K562 (cell line): ENCODE measurements at regions not wholly inside any gene's neighbourhood (a gene's known extent, or its start where the extent isn't known, plus 50 kb on each side); places are given as distances from the start of the nearest gene placed in this dataset.
"Not testable (repeated sequence)": the region's sequence is repeated elsewhere in the genome, so short reads cannot be mapped to it uniquely, and the experiment has no call there.

Experiments used
- ATAC-seq: fragments of 200-7000 bp; cut with Tn5 transposase; 3 replicates; pipeline ENCODE4 v1.9.1; 2020; ENCODE audit warnings: moderate library complexity
- BruUV-seq: library from RNA; stranded (reverse); fragments of 400-500 nt; replicated peaks from 2 replicates; lab custom pipeline; 2021; lab: Mats Ljungman, UMichigan
- CTCF ChIA-PET: fragments of 300-600 bp; formaldehyde crosslinking; extraction: SDS; loops from one replicate; lab custom pipeline; 2021; ENCODE audit warnings: low intra/inter-chr PET ratio; lab: Yijun Ruan, JAX
- POLR2A ChIA-PET: fragments of 300-600, 350-650 bp; sonication (Branson Sonifier 250); formaldehyde crosslinking; extraction: SDS; loops from one replicate; lab custom pipeline; 2021; ENCODE audit warnings: antibody characterized with exemption, inconsistent platforms; lab: Yijun Ruan, JAX
- DNase-seq, 4 experiments: peaks; one replicate each; pipeline versions ENCODE4 v3.0.0 to v3.0.0-alpha.2; 2011 to 2018; ENCODE audit warnings: low spot score in 3 of 4, mixed read lengths in 3 of 4; ENCODE audit errors: extremely low read depth in 1 of 4
- FAIRE-seq: peaks from 2 replicates; lab custom pipeline; 2011; peaks lifted over from hg19 to GRCh38; lab: Jason Lieb, UNC
- H2AFZ ChIP-seq: 2 replicates; pipeline ENCODE4 v1.6.0; 2011; ENCODE audit warnings: low read depth, low read length, control low read depth, inconsistent platforms
- H3K27ac ChIP-seq: fragments of 200-600 bp; 3 replicates; pipeline ENCODE4 v1.8.0; 2011; ENCODE audit warnings: low read depth, mild to moderate bottlenecking, control low read depth, inconsistent platforms, low read length, moderate library complexity, mixed read lengths; ENCODE audit errors: extremely low read depth
- H3K27me3 ChIP-seq, 2 experiments: fragments of 300-600 bp in 1 of 2; 2 replicates in 1 of 2; 3 replicates in 1 of 2; pipeline versions ENCODE4 v1.6.0 to v1.8.0; 2011; ENCODE audit warnings: inconsistent platforms in 2 of 2, low read length in 2 of 2, mild to moderate bottlenecking in 1 of 2, mixed read lengths in 1 of 2, moderate library complexity in 1 of 2; ENCODE audit not compliant: control insufficient read depth in 2 of 2, insufficient read depth in 2 of 2
- H3K36me3 ChIP-seq: fragments of 300-600 bp; 3 replicates; pipeline ENCODE4 v1.8.0; 2011; ENCODE audit warnings: mild to moderate bottlenecking, low read length, inconsistent platforms; ENCODE audit not compliant: control insufficient read depth, insufficient read depth
- H3K4me1 ChIP-seq, 2 experiments: fragments of 200-600 bp in 1 of 2; replicated peaks in 1 of 2; 2 replicates in 1 of 2; 3 replicates in 1 of 2; pipeline versions ENCODE4 v1.5.1 to v1.8.0; 2011; ENCODE audit warnings: inconsistent platforms in 2 of 2, low read length in 2 of 2, mild to moderate bottlenecking in 1 of 2, mixed read lengths in 1 of 2, moderate library complexity in 1 of 2; ENCODE audit not compliant: control insufficient read depth in 2 of 2, insufficient read depth in 2 of 2
- H3K4me2 ChIP-seq: 2 replicates; pipeline ENCODE4 v1.6.1; 2011; ENCODE audit warnings: low read length, control low read depth, inconsistent platforms, mixed read lengths; ENCODE audit not compliant: insufficient read depth
- H3K4me3 ChIP-seq: fragments of 200-600 bp; sonication (generic), shearing (Covaris generic); 2 replicates; pipeline ENCODE4 v1.5.1; 2016; ENCODE audit warnings: control low read depth, inconsistent platforms
- H3K79me2 ChIP-seq: fragments of 200-600 bp; 3 replicates; pipeline ENCODE4 v1.8.0; 2011; ENCODE audit warnings: low read length, inconsistent platforms; ENCODE audit not compliant: control insufficient read depth, insufficient read depth
- H3K9ac ChIP-seq, 2 experiments: 2 replicates each; pipeline versions ENCODE4 v1.6.0 to v1.6.1; 2011; ENCODE audit warnings: low read depth in 2 of 2, low read length in 2 of 2, control low read depth in 1 of 2, inconsistent platforms in 1 of 2, mild to moderate bottlenecking in 1 of 2, mixed read lengths in 1 of 2; ENCODE audit not compliant: insufficient read depth in 1 of 2
- H3K9me1 ChIP-seq: one replicate; pipeline ENCODE4 v1.6.0; 2011; ENCODE audit warnings: inconsistent platforms, mild to moderate bottlenecking, low read length, moderate library complexity; ENCODE audit not compliant: control insufficient read depth, insufficient read depth
- H3K9me3 ChIP-seq: replicated peaks from 2 replicates; pipeline ENCODE4 v1.5.1; 2011; ENCODE audit warnings: low read depth, low read length, inconsistent platforms; ENCODE audit not compliant: control insufficient read depth, insufficient read depth
- H4K20me1 ChIP-seq: replicated peaks from 2 replicates; pipeline ENCODE4 v1.6.1; 2011; ENCODE audit warnings: low read length, inconsistent platforms, mixed read lengths; ENCODE audit not compliant: control insufficient read depth, insufficient read depth
- WGBS: fragments of 100-300 bp; shearing (Covaris generic); methylation state at CpG from one replicate; pipeline ENCODE4 v1.1.6; 2016; ENCODE audit warnings: low coverage, mixed read lengths; ENCODE audit not compliant: insufficient coverage; ENCODE audit errors: missing lambda C conversion rate; 5-methylcytosine and 5-hydroxymethylcytosine counted together
- in situ Hi-C: fragments of 300-500 bp; cut with MboI; formaldehyde crosslinking; loops from 4 replicates; pipeline ENCODE4 v1.15.0; 2018; ENCODE audit warnings: inconsistent platforms, mixed read lengths
- intact Hi-C: fragments of 100-400 bp; cut with micrococcal nuclease; formaldehyde crosslinking; loops from 2 replicates; pipeline ENCODE4 v1.14.2; 2022

- CTCF ChIA-PET, H3K36me3 ChIP-seq, FAIRE-seq, H3K9me1 ChIP-seq, H3K4me2 ChIP-seq, H4K20me1 ChIP-seq, H3K9me3 ChIP-seq, BruUV-seq, H2AFZ ChIP-seq, DNase-seq, H3K79me2 ChIP-seq, POLR2A ChIA-PET, H3K27me3 ChIP-seq, H3K4me3 ChIP-seq, H3K27ac ChIP-seq, intact Hi-C loops, H3K9ac ChIP-seq, ATAC-seq, H3K4me1 ChIP-seq: not testable (repeated sequence)
- in situ Hi-C loops = loop anchor here (25.0 kb wide), 1 partner anchor 619 kb away; the partner anchor contains the start of gene OR4C12
- 0% methylated on average over 2 of the region's 2 CpGs for WGBS
Observed at GRCh38 chr11:49368556-49368955, 160.2 kb upstream of the FOLH1 start.

GRCh38 chr11:49365375-49365774 is 157.0 kb upstream of the FOLH1 start:
- H3K27me3 ChIP-seq, BruUV-seq, POLR2A ChIA-PET, intact Hi-C loops, H3K36me3 ChIP-seq, H3K9me3 ChIP-seq, H2AFZ ChIP-seq, DNase-seq, H3K4me1 ChIP-seq, H3K27ac ChIP-seq, H4K20me1 ChIP-seq, CTCF ChIA-PET, H3K9ac ChIP-seq, ATAC-seq, H3K9me1 ChIP-seq, H3K4me2 ChIP-seq, H3K79me2 ChIP-seq, FAIRE-seq, H3K4me3 ChIP-seq: not testable (repeated sequence)
- in situ Hi-C loops = loop anchor here (25.0 kb wide), 1 partner anchor 622 kb away; the partner anchor contains the start of gene OR4C12

- H3K36me3 ChIP-seq, H3K27me3 ChIP-seq, DNase-seq, POLR2A ChIA-PET, BruUV-seq, FAIRE-seq, H3K79me2 ChIP-seq, H3K9me1 ChIP-seq, H3K9ac ChIP-seq, ATAC-seq, H2AFZ ChIP-seq, CTCF ChIA-PET, H3K4me3 ChIP-seq, intact Hi-C loops, H4K20me1 ChIP-seq, H3K27ac ChIP-seq, H3K4me2 ChIP-seq, H3K9me3 ChIP-seq, H3K4me1 ChIP-seq: not testable (repeated sequence)
- in situ Hi-C loops = loop anchor here (25.0 kb wide), 1 partner anchor 624 kb away; the partner anchor contains the start of gene OR4C12
- 0% methylated on average over 2 of the region's 2 CpGs for WGBS
Observed at GRCh38 chr11:49362994-49363393, 154.6 kb upstream of the FOLH1 start.

GRCh38 chr11:49354536-49354935 is 146.1 kb upstream of the FOLH1 start:
- POLR2A ChIA-PET, H3K9me1 ChIP-seq, intact Hi-C loops, H3K36me3 ChIP-seq, BruUV-seq, H4K20me1 ChIP-seq, H3K4me3 ChIP-seq, H3K27me3 ChIP-seq, ATAC-seq, DNase-seq, H3K9me3 ChIP-seq, H3K4me1 ChIP-seq, H3K9ac ChIP-seq, H3K4me2 ChIP-seq, CTCF ChIA-PET, FAIRE-seq, H2AFZ ChIP-seq, H3K27ac ChIP-seq, H3K79me2 ChIP-seq: not testable (repeated sequence)
- in situ Hi-C loops = loop anchor here (25.0 kb wide), 1 partner anchor 633 kb away; the partner anchor contains the start of gene OR4C12
